HEK293 (cell line): ENCODE measurements at regions not wholly inside any gene's neighbourhood (a gene's known extent, or its start where the extent isn't known, plus 50 kb on each side); places are given as distances from the start of the nearest gene placed in this dataset.

Source experiments
- CTCF ChIP-seq: fragments of 450-650 bp; formaldehyde crosslinking; IDR thresholded peaks from 2 replicates; pipeline ENCODE4 v1.5.1; 2016; ENCODE audit warnings: missing biosample characterization, missing genetic modification characterization
- HOXD13 ChIP-seq: sonication (generic); formaldehyde crosslinking; IDR thresholded peaks from 2 replicates; pipeline ENCODE4 v1.8.0; 2022; ENCODE audit warnings: missing genetic modification reagents, borderline replicate concordance
- SP2 ChIP-seq: fragments of 450-650 bp; formaldehyde crosslinking; IDR thresholded peaks from 2 replicates; pipeline ENCODE4 v1.5.1; 2016; ENCODE audit warnings: missing biosample characterization, missing genetic modification characterization
- ZBTB1 ChIP-seq: fragments of 450-650 bp; formaldehyde crosslinking; IDR thresholded peaks from 2 replicates; pipeline ENCODE4 v1.5.1; 2016; ENCODE audit warnings: missing biosample characterization, missing genetic modification characterization
- ZBTB49 ChIP-seq: fragments of 450-650 bp; formaldehyde crosslinking; IDR thresholded peaks from 2 replicates; pipeline ENCODE4 v1.5.1; 2016; ENCODE audit warnings: missing biosample characterization, missing genetic modification characterization, low read depth
- ZBTB8A ChIP-seq: fragments of 450-650 bp; formaldehyde crosslinking; IDR thresholded peaks from 2 replicates; pipeline ENCODE4 v1.5.1; 2016; ENCODE audit warnings: missing biosample characterization, missing genetic modification characterization
- ZNF433 ChIP-seq: fragments of 450-650 bp; formaldehyde crosslinking; IDR thresholded peaks from 2 replicates; pipeline ENCODE4 v1.5.1; 2016; ENCODE audit warnings: missing biosample characterization, missing genetic modification characterization, low read depth
- ZNF670 ChIP-seq: fragments of 450-650 bp; formaldehyde crosslinking; IDR thresholded peaks from 2 replicates; pipeline ENCODE4 v1.5.1; 2016; ENCODE audit warnings: missing biosample characterization, missing genetic modification characterization, low read depth
- ZNF701 ChIP-seq: fragments of 450-650 bp; formaldehyde crosslinking; IDR thresholded peaks from 2 replicates; pipeline ENCODE4 v1.5.1; 2016; ENCODE audit warnings: missing biosample characterization, missing genetic modification characterization
- ZNF76 ChIP-seq: fragments of 450-650 bp; formaldehyde crosslinking; IDR thresholded peaks from 2 replicates; pipeline ENCODE4; 2016; ENCODE audit warnings: low read depth, missing biosample characterization, missing genetic modification characterization, borderline replicate concordance

GRCh38 chr6:40909811-40910210 is 129.2 kb downstream of the UNC5CL start:
- no peak for TF ChIP-seq ZNF670 (tag by site-specific recombination)
- no peak for TF ChIP-seq CTCF (tag by site-specific recombination)
- no peak for TF ChIP-seq ZBTB1
- no peak for TF ChIP-seq ZNF76
- TF ChIP-seq ZNF701 (tag by site-specific recombination), result no peak
- no peak for TF ChIP-seq SP2
- no peak for TF ChIP-seq HOXD13 (CRISPR knock-in tag)
- no peak for TF ChIP-seq ZBTB8A (tag by site-specific recombination)
- no peak for TF ChIP-seq ZBTB49 (tag by site-specific recombination)
- no peak for TF ChIP-seq ZNF433 (tag by site-specific recombination)
